GM18909 (cell line): ENCODE measurements at regions not wholly inside any gene's neighbourhood (a gene's known extent, or its start where the extent isn't known, plus 50 kb on each side); places are given as distances from the start of the nearest gene placed in this dataset.

Experiments used
- ATAC-seq: cut with Tn5 transposase; IDR thresholded peaks from one replicate; pipeline ENCODE4 v1.9.1; 2021; ENCODE audit warnings: mild to moderate bottlenecking; ENCODE audit not compliant: unreplicated experiment, poor library complexity

GRCh38 chr5:106759152-106759551, 911.6 kb downstream of the EFNA5 start:
- no peak for ATAC-seq

- no peak for ATAC-seq
Measured at GRCh38 chr5:106757672-106758071, 913.1 kb downstream of the EFNA5 start.

GRCh38 chr5:106755789-106756188, 914.9 kb downstream of the EFNA5 start:
- no peak for ATAC-seq

GRCh38 chr5:106755066-106755465, 915.7 kb downstream of the EFNA5 start:
- no peak for ATAC-seq

- ATAC-seq, result no peak
Measured at GRCh38 chr5:106749826-106750225, 920.9 kb downstream of the EFNA5 start.

- ATAC-seq, result no peak
Measured at GRCh38 chr5:106739127-106739526, 931.6 kb downstream of the EFNA5 start.

GRCh38 chr5:106737111-106737510, 933.6 kb downstream of the EFNA5 start:
- no peak for ATAC-seq

GRCh38 chr5:106732624-106733023, 938.1 kb downstream of the EFNA5 start:
- ATAC-seq, result no peak

DNA sequence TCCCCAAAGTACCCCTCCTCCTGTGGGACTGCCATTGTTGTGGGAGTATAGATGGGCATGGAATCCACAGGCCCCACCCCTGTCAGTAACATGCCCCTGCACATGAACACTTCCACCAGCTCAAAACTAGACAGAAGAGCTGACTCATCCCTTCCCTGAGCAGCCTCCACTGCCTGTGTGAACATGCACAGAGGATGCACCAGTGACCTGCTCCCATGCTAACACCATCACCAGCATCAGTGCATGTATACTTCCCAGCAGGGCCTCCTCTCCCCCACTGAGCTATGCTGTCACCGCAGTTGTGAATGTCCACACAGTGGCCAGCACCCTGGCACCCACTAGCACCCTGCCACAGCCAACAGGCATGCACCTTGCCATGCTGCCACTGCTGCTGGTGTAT, 939.8 kb downstream of the EFNA5 start:
- no peak for ATAC-seq

- no peak for ATAC-seq
Measured at GRCh38 chr5:106730506-106730905, 940.2 kb downstream of the EFNA5 start.

GRCh38 chr5:106728208-106728607, 942.5 kb downstream of the EFNA5 start:
- ATAC-seq, result no peak

- no peak for ATAC-seq
Measured at GRCh38 chr5:106727071-106727470, 943.7 kb downstream of the EFNA5 start.

- no peak for ATAC-seq
Measured at GRCh38 chr5:106720367-106720766, 950.4 kb downstream of the EFNA5 start.

GRCh38 chr5:106699796-106700195, 970.9 kb downstream of the EFNA5 start:
- ATAC-seq, result no peak

DNA sequence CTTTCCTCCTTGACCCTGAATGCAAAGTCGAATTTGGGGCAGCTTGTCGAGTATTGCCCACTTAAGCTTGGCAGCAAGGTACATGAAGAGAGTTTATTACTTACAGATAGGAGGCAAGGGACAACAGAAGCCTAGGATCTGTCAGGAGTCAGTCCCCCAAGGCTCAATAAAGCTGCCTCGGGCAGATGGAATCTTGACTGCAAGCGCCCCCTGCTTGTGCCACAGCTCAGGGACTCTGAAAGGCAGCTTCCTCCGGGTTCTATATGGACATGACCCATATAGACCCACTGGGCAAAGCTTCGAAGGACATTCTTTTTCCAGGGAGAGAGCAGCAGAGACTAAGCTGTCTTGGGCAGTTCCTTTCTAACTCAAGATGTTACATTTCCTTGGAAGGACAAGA, 971.5 kb downstream of the EFNA5 start:
- no peak for ATAC-seq

DNA sequence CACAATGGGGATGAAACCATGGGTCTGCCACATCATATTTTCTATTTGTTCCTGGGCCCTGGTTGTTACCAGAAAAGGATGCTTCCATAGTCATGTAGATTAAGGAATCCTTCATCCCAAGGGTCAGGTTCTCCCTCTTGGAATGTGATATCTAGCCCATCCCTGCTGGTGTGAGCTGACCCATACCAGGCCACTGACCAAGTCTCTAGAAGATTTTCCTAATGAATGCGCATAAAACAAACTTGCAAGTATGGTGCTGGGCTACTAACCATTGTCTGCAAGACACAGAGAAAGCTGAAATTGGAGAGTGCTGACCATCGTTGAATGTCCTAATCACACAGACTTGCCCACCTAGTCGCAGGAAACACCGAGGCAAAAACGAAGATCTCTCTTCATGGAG, 972.6 kb downstream of the EFNA5 start:
- no peak for ATAC-seq

DNA sequence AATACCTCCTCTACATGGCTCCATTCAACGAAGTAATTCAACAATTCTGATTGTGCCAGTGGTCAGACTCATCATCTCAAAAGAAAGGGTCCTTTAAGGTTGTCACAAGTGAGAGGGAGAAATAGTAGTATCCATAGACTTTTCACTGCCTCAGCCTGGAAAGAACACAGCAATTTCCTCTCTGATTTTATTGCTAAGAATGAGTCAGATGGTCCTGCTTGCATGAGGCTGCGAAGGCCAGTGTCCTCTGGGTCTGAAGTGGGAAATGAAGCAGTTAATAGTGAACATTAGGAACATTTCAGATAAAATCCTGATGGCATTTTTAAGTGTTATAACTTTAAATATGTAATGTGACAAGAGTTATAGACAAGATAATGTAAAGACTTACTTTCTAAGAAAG, 979.0 kb downstream of the EFNA5 start:
- no peak for ATAC-seq

- ATAC-seq, result no peak
Measured at GRCh38 chr5:106690585-106690984, 980.2 kb downstream of the EFNA5 start.

DNA sequence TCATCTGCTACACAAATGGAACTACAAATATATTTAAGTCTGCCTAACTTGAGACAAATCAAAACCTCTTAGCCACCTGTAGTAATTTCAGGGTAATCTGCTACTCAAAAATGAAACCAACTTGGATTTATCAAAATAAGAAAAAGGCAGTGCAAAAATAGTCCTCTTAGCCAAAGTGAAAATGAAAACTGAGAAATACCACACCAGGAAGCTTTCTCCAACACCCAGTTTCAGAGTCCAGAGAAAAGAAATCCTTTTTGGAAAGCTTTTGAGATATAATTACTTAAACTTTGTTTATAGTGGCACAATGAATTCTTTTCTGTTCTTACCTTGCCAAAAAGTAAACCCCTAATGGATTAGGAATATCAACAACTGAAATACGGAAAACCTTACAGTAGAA, 990.4 kb downstream of the EFNA5 start:
- ATAC-seq, result peak; percentile 84

- no peak for ATAC-seq
Measured at GRCh38 chr5:106677057-106677456, 993.7 kb downstream of the EFNA5 start.

- ATAC-seq, result no peak
Measured at GRCh38 chr5:106675687-106676086, 995.0 kb downstream of the EFNA5 start.

DNA sequence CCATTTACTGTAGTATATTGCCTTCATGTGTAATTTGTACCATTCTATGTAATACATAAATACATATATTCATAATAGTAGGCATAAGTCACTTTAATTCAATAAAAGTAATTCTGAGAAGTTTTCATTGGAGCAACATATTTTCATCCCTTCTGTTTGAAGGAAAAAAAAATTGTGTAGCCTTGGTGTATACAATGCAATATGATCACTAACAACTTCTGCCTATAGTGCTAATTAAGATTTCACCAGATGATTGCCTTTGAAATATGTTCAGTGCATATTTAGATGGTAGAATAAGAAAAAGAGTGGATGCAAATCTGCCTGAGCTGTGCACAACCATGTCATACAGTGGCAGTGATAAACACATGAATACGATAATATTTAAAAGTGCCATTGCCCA, 996.8 kb downstream of the EFNA5 start:
- no peak for ATAC-seq

- no peak for ATAC-seq
Measured at GRCh38 chr5:106661866-106662265, 1008.9 kb downstream of the EFNA5 start.
